Neural crest cell (in vitro differentiated cells): ENCODE measurements at regions not wholly inside any gene's neighbourhood (a gene's known extent, or its start where the extent isn't known, plus 50 kb on each side); places are given as distances from the start of the nearest gene placed in this dataset.

ENCODE experiments used
- DNase-seq: peaks from one replicate; pipeline ENCODE4 v3.0.0; 2021; ENCODE audit warnings: low read depth, mixed read lengths, low spot score
- H3K27ac Mint-ChIP-seq: one replicate; pipeline ENCODE4 v1.8.0; 2021; ENCODE audit warnings: mild to moderate bottlenecking, mixed read lengths; ENCODE audit not compliant: unreplicated experiment
- H3K27me3 Mint-ChIP-seq: 2 replicates; pipeline ENCODE4 v1.8.0; 2021; ENCODE audit warnings: low read depth, mild to moderate bottlenecking, mixed read lengths
- H3K36me3 Mint-ChIP-seq: 2 replicates; pipeline ENCODE4 v1.8.0; 2021; ENCODE audit warnings: low read depth, mild to moderate bottlenecking, mixed read lengths
- H3K4me1 Mint-ChIP-seq: 2 replicates; pipeline ENCODE4 v1.8.0; 2021; ENCODE audit warnings: mixed read lengths
- H3K4me3 Mint-ChIP-seq: one replicate; pipeline ENCODE4 v1.8.0; 2021; ENCODE audit warnings: mild to moderate bottlenecking, mixed read lengths
- H3K9me3 Mint-ChIP-seq: 2 replicates; pipeline ENCODE4 v1.8.0; 2021; ENCODE audit warnings: mixed read lengths
- CTCF ChIP-seq: fragments of 200-600 bp; sonication (generic); conservative IDR thresholded peaks from 2 replicates; pipeline ENCODE4 v1.5.0; 2021; ENCODE audit warnings: antibody characterized with exemption, mild to moderate bottlenecking

GRCh38 chr12:115049614-115050013, 365.6 kb upstream of the TBX3 start:
- no peak overlapping the region for H3K27ac Mint-ChIP-seq
- no peaks in the 10 kb centered on the region for H3K36me3 Mint-ChIP-seq
- no peak for TF ChIP-seq CTCF

GRCh38 chr12:115046805-115047204, 362.8 kb upstream of the TBX3 start:
- no peak for DNase-seq
- Mint-ChIP-seq H3K36me3 (no peaks in the 10 kb centered on the region), H3K9me3 (peaks cover 4% of the 10 kb centered on the region), H3K4me1 (peaks cover 6% of the 10 kb centered on the region), H3K27ac (no peak overlapping the region), H3K27me3 (no peaks in the 10 kb centered on the region), H3K4me3 (no peak overlapping the region)
- TF ChIP-seq CTCF, result no peak

More at GRCh38 chr12:115049614-115050013, 365.6 kb upstream of the TBX3 start:
- H3K9me3 Mint-ChIP-seq, result no peaks in the 10 kb centered on the region
- H3K27me3 Mint-ChIP-seq, result peaks cover 5% of the 10 kb centered on the region
- DNase-seq, result no peak
- no peaks in the 10 kb centered on the region for H3K4me1 Mint-ChIP-seq
- no peak overlapping the region for H3K4me3 Mint-ChIP-seq

GRCh38 chr12:115044073-115044472, 360.1 kb upstream of the TBX3 start:
- Mint-ChIP-seq H3K4me1 (peaks cover 6% of the 10 kb centered on the region), H3K36me3 (no peaks in the 10 kb centered on the region), H3K27ac (no peak overlapping the region), H3K4me3 (no peak overlapping the region), H3K9me3 (peaks cover 8% of the 10 kb centered on the region), H3K27me3 (no peaks in the 10 kb centered on the region)
- TF ChIP-seq CTCF, result no peak
- DNase-seq, result no peak

GRCh38 chr12:115043079-115043478, 359.1 kb upstream of the TBX3 start:
- Mint-ChIP-seq H3K27ac (no peak overlapping the region), H3K36me3 (no peaks in the 10 kb centered on the region)
- TF ChIP-seq CTCF, result no peak

GRCh38 chr12:115042341-115042740, 358.4 kb upstream of the TBX3 start:
- TF ChIP-seq CTCF, result no peak
- no peaks in the 10 kb centered on the region for H3K36me3 Mint-ChIP-seq
- H3K27me3 Mint-ChIP-seq, result no peaks in the 10 kb centered on the region
- peaks cover 8% of the 10 kb centered on the region for H3K9me3 Mint-ChIP-seq
- no peak overlapping the region for H3K4me3 Mint-ChIP-seq
- H3K27ac Mint-ChIP-seq, result no peak overlapping the region
- peaks cover 6% of the 10 kb centered on the region for H3K4me1 Mint-ChIP-seq
- DNase-seq, result no peak

More at GRCh38 chr12:115043079-115043478, 359.1 kb upstream of the TBX3 start:
- H3K9me3 Mint-ChIP-seq, result peaks cover 8% of the 10 kb centered on the region
- no peak overlapping the region for H3K4me3 Mint-ChIP-seq
- DNase-seq, result no peak
- peaks cover 6% of the 10 kb centered on the region for H3K4me1 Mint-ChIP-seq
- H3K27me3 Mint-ChIP-seq, result no peaks in the 10 kb centered on the region

- no peak for DNase-seq
- H3K27ac Mint-ChIP-seq, result no peak overlapping the region
- no peak for TF ChIP-seq CTCF
- H3K36me3 Mint-ChIP-seq, result no peaks in the 10 kb centered on the region
- H3K4me1 Mint-ChIP-seq, result peaks cover 25% of the 10 kb centered on the region
- no peak overlapping the region for H3K4me3 Mint-ChIP-seq
- peaks cover 8% of the 10 kb centered on the region for H3K9me3 Mint-ChIP-seq
- no peaks in the 10 kb centered on the region for H3K27me3 Mint-ChIP-seq
Observed at GRCh38 chr12:115037830-115038229, 353.9 kb upstream of the TBX3 start.
